Stimulated activated naive CD8-positive, alpha-beta T cell treated with anti-CD3 and anti-CD28 coated beads, Interleukin-15, Interleukin-2, amounts not matched to agents 100 ng/mL and 50 ng/mL, for 24 hours (primary cell): ENCODE measurements at regions not wholly inside any gene's neighbourhood (a gene's known extent, or its start where the extent isn't known, plus 50 kb on each side); places are given as distances from the start of the nearest gene placed in this dataset.

Experiments
- H3K27ac Mint-ChIP-seq: one replicate; pipeline ENCODE4 v1.8.0; 2021; ENCODE audit warnings: mild to moderate bottlenecking, mixed read lengths
- H3K27me3 Mint-ChIP-seq: one replicate; pipeline ENCODE4 v1.8.0; 2021; ENCODE audit warnings: mixed read lengths
- H3K36me3 Mint-ChIP-seq: one replicate; pipeline ENCODE4 v1.8.0; 2021; ENCODE audit warnings: low read depth, mixed read lengths
- H3K4me1 Mint-ChIP-seq: one replicate; pipeline ENCODE4 v1.8.0; 2021; ENCODE audit warnings: low read depth, mixed read lengths
- H3K4me3 Mint-ChIP-seq: one replicate; pipeline ENCODE4 v1.8.0; 2021; ENCODE audit warnings: mild to moderate bottlenecking, mixed read lengths
- H3K9me3 Mint-ChIP-seq: one replicate; pipeline ENCODE4 v1.8.0; 2021; ENCODE audit warnings: mixed read lengths

GRCh38 chr14:95389471-95390011, 69.8 kb upstream of the CLMN start:
- no peaks in the 10 kb centered on the region for H3K36me3 Mint-ChIP-seq
- peaks cover 8% of the 10 kb centered on the region for H3K27me3 Mint-ChIP-seq
- H3K9me3 Mint-ChIP-seq, result no peaks in the 10 kb centered on the region
- no peak overlapping the region for H3K27ac Mint-ChIP-seq
- H3K4me1 Mint-ChIP-seq, result no peaks in the 10 kb centered on the region
- H3K4me3 Mint-ChIP-seq, result no peak overlapping the region

GRCh38 chr14:95388699-95389098, 69.0 kb upstream of the CLMN start:
- H3K36me3 Mint-ChIP-seq, result no peaks in the 10 kb centered on the region
- no peak overlapping the region for H3K4me3 Mint-ChIP-seq
- H3K4me1 Mint-ChIP-seq, result no peaks in the 10 kb centered on the region
- H3K27ac Mint-ChIP-seq, result no peak overlapping the region
- H3K9me3 Mint-ChIP-seq, result no peaks in the 10 kb centered on the region
- peaks cover 8% of the 10 kb centered on the region for H3K27me3 Mint-ChIP-seq

- Mint-ChIP-seq H3K4me1 (no peaks in the 10 kb centered on the region), H3K27ac (no peak overlapping the region), H3K36me3 (no peaks in the 10 kb centered on the region), H3K27me3 (peaks cover 8% of the 10 kb centered on the region), H3K9me3 (no peaks in the 10 kb centered on the region), H3K4me3 (no peak overlapping the region)
Measured at GRCh38 chr14:95387826-95388445, 68.2 kb upstream of the CLMN start.

GRCh38 chr14:95386536-95387095, 66.9 kb upstream of the CLMN start:
- H3K27me3 Mint-ChIP-seq, result peaks cover 8% of the 10 kb centered on the region
- no peaks in the 10 kb centered on the region for H3K36me3 Mint-ChIP-seq
- no peaks in the 10 kb centered on the region for H3K9me3 Mint-ChIP-seq
- H3K4me1 Mint-ChIP-seq, result no peaks in the 10 kb centered on the region
- H3K27ac Mint-ChIP-seq, result no peak overlapping the region
- no peak overlapping the region for H3K4me3 Mint-ChIP-seq

DNA sequence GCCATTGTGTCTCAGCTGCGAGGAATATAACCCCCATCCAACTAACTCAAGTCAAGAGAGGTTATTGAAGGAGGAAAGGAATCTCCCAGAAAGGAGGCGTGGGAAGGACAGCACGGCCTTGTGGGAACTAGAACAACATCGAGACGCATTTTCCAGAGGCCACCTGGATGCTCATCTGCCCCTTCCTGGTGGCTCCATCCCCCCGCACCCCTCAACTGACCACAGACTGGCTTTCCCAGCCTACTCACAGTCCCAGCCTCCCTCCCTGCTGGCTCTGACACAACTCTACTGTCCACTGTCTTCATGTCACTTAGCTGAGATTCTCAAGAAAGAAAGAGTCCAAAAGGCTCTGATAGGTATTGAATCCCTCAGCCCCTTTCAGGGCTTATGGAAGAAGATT, 66.0 kb upstream of the CLMN start:
- Mint-ChIP-seq H3K27me3 (peaks cover 8% of the 10 kb centered on the region), H3K36me3 (no peaks in the 10 kb centered on the region), H3K9me3 (peaks cover 4% of the 10 kb centered on the region), H3K4me3 (no peak overlapping the region), H3K27ac (no peak overlapping the region), H3K4me1 (no peaks in the 10 kb centered on the region)

DNA sequence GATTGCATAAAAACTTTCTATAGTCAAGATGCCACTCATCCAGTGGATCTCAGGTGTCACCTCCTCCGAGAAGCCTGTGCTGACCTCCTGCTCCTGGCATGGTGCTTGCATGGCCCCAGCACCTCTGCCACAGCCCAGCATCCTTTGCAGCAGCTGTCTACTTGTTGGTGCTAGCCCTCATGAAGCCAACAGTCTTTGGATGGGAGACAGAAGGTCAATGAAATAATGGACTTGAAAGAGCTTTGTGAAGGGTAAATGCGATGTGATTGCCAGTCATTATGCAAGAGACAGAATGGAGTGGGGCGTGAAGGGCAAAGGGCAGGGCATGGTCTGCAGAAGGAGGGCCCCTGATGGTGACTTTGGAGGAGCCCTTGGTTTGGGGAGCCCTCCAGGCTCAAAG, 63.0 kb upstream of the CLMN start:
- no peaks in the 10 kb centered on the region for H3K4me1 Mint-ChIP-seq
- H3K27me3 Mint-ChIP-seq, result peaks cover 15% of the 10 kb centered on the region
- peaks cover 12% of the 10 kb centered on the region for H3K9me3 Mint-ChIP-seq
- H3K27ac Mint-ChIP-seq, result no peak overlapping the region
- no peak overlapping the region for H3K4me3 Mint-ChIP-seq
- H3K36me3 Mint-ChIP-seq, result no peaks in the 10 kb centered on the region

DNA sequence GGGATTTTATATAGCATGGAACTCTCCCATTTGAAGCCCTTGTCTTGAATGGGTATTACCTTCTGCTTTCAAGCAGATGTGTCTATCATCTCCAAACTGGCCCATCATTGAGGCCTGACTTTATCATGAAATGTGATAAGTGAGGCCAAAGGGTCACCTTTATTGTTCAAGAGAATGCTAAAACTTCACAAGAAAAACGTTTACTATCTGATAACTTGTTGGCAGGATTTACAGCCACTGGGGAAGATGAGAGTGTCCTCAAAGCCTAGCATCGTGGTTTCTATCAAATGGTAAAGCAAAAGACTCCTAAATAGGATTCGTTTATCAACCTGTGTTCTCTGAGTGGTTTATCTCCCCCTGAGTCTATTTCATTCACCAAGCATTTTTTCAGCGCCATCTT, 62.0 kb upstream of the CLMN start:
- H3K9me3 Mint-ChIP-seq, result peaks cover 12% of the 10 kb centered on the region
- no peak overlapping the region for H3K27ac Mint-ChIP-seq
- no peak overlapping the region for H3K4me3 Mint-ChIP-seq
- H3K27me3 Mint-ChIP-seq, result peaks cover 20% of the 10 kb centered on the region
- no peaks in the 10 kb centered on the region for H3K4me1 Mint-ChIP-seq
- H3K36me3 Mint-ChIP-seq, result no peaks in the 10 kb centered on the region

GRCh38 chr14:95380350-95381042, 60.8 kb upstream of the CLMN start:
- H3K36me3 Mint-ChIP-seq, result no peaks in the 10 kb centered on the region
- H3K27me3 Mint-ChIP-seq, result peaks cover 26% of the 10 kb centered on the region
- no peak overlapping the region for H3K27ac Mint-ChIP-seq
- no peak overlapping the region for H3K4me3 Mint-ChIP-seq
- no peaks in the 10 kb centered on the region for H3K4me1 Mint-ChIP-seq
- H3K9me3 Mint-ChIP-seq, result peaks cover 12% of the 10 kb centered on the region

GRCh38 chr14:95379634-95380033, 59.9 kb upstream of the CLMN start:
- H3K27ac Mint-ChIP-seq, result no peak overlapping the region
- no peak overlapping the region for H3K4me3 Mint-ChIP-seq
- H3K36me3 Mint-ChIP-seq, result no peaks in the 10 kb centered on the region
- peaks cover 12% of the 10 kb centered on the region for H3K9me3 Mint-ChIP-seq
- no peaks in the 10 kb centered on the region for H3K4me1 Mint-ChIP-seq
- H3K27me3 Mint-ChIP-seq, result peaks cover 26% of the 10 kb centered on the region

GRCh38 chr14:95375539-95376109, 55.9 kb upstream of the CLMN start:
- no peaks in the 10 kb centered on the region for H3K36me3 Mint-ChIP-seq
- no peaks in the 10 kb centered on the region for H3K4me1 Mint-ChIP-seq
- peaks cover 8% of the 10 kb centered on the region for H3K9me3 Mint-ChIP-seq
- H3K4me3 Mint-ChIP-seq, result no peak overlapping the region
- peaks cover 28% of the 10 kb centered on the region for H3K27me3 Mint-ChIP-seq
- H3K27ac Mint-ChIP-seq, result no peak overlapping the region

GRCh38 chr14:95374239-95374997, 54.7 kb upstream of the CLMN start:
- no peaks in the 10 kb centered on the region for H3K4me1 Mint-ChIP-seq
- H3K27ac Mint-ChIP-seq, result no peak overlapping the region
- peaks cover 19% of the 10 kb centered on the region for H3K27me3 Mint-ChIP-seq
- peaks cover under 1% of the 10 kb centered on the region for H3K9me3 Mint-ChIP-seq
- H3K36me3 Mint-ChIP-seq, result no peaks in the 10 kb centered on the region
- no peak overlapping the region for H3K4me3 Mint-ChIP-seq

DNA sequence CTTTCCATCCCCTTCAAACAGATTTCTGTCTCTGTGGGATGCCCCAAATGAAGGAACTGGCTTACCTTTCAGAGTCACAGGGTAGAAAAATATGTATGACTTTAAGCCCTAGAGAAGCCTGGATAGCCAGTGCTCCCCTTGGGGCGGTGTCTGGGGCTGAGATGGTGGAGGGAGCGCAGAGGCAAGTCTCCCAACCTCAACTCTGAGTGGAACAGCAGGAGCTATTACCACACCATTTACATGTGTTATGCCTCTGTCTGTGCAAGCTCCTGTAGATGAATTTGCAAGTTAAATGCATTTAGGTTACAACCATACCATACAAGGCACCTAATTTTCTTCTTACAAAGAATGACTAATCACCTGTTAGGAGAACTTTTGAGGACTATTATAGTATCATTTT, 50.4 kb upstream of the CLMN start:
- H3K9me3 Mint-ChIP-seq, result no peaks in the 10 kb centered on the region
- H3K36me3 Mint-ChIP-seq, result no peaks in the 10 kb centered on the region

More for the DNA sequence above, 50.4 kb upstream of the CLMN start:
- Mint-ChIP-seq H3K4me3 (no peak overlapping the region), H3K27ac (no peak overlapping the region), H3K27me3 (peaks cover 10% of the 10 kb centered on the region), H3K4me1 (no peaks in the 10 kb centered on the region)
